Ishikawa (cell line): ENCODE measurements at regions not wholly inside any gene's neighbourhood (a gene's known extent, or its start where the extent isn't known, plus 50 kb on each side); places are given as distances from the start of the nearest gene placed in this dataset.

Source experiments
- CEBPB ChIP-seq: IDR thresholded peaks from 2 replicates; pipeline ENCODE4 v1.6.1; 2012
- CREB1 ChIP-seq: IDR thresholded peaks from 2 replicates; pipeline ENCODE4 v1.6.1; 2012; ENCODE audit warnings: low read depth
- EGR1 ChIP-seq: IDR thresholded peaks from 2 replicates; pipeline ENCODE4 v1.6.1; 2012
- EP300 ChIP-seq: IDR thresholded peaks from 2 replicates; pipeline ENCODE4 v1.6.1; 2012; ENCODE audit warnings: borderline replicate concordance
- FOXM1 ChIP-seq: IDR thresholded peaks from 2 replicates; pipeline ENCODE4 v1.6.1; 2012; ENCODE audit warnings: low read depth, borderline replicate concordance
- MAX ChIP-seq: IDR thresholded peaks from 2 replicates; pipeline ENCODE4 v1.6.1; 2012
- NFIC ChIP-seq: IDR thresholded peaks from 2 replicates; pipeline ENCODE4 v1.6.1; 2012
- RAD21 ChIP-seq: IDR thresholded peaks from 2 replicates; pipeline ENCODE4 v1.6.1; 2012; ENCODE audit warnings: low read depth
- REST ChIP-seq: IDR thresholded peaks from 2 replicates; pipeline ENCODE4 v1.6.1; 2012; ENCODE audit warnings: low read depth, mild to moderate bottlenecking
- TAF1 ChIP-seq: IDR thresholded peaks from 2 replicates; pipeline ENCODE4 v1.6.1; 2012; ENCODE audit warnings: low read depth, mild to moderate bottlenecking
- TCF12 ChIP-seq: IDR thresholded peaks from 2 replicates; pipeline ENCODE4 v1.6.1; 2012; ENCODE audit warnings: low read depth
- TEAD4 ChIP-seq: IDR thresholded peaks from 2 replicates; pipeline ENCODE4 v1.6.1; 2012
- YY1 ChIP-seq: IDR thresholded peaks from 2 replicates; pipeline ENCODE4 v1.6.1; 2012; ENCODE audit warnings: low read depth
- ZBTB7A ChIP-seq: IDR thresholded peaks from 2 replicates; pipeline ENCODE4 v1.6.1; 2012; ENCODE audit warnings: low read depth
- TF ChIP-seq, protein P1 (sequence below): IDR thresholded peaks from 2 replicates; pipeline ENCODE4 v1.6.1; 2012

DNA sequence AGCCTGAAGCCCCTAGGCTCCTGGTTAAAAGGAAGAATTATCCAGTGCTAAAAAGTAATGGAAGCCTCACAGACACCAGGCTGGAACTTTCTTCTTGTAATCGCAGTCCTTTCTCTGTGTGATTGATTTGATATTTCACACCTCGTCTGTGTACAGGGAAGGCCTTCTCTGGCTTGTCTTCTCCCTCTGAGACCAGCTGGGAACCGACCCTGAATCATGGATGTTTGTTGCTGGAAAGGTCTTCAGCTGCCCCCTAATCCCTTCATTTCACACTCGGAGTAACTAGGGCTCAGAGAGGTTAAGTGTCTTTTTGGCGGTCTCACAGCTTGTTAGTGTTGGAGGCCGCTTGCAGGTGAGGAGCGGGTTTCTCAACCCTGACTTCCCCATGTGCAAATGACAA, 500.2 kb upstream of the CDH4 start:
- TF ChIP-seq TAF1 (no peak), NFIC (no peak), REST (no peak), FOXM1 (no peak), MAX (no peak), RAD21 (no peak), YY1 (no peak), TEAD4 (no peak), ZBTB7A (no peak), TCF12 (no peak)
- TF ChIP-seq, protein P1, sequence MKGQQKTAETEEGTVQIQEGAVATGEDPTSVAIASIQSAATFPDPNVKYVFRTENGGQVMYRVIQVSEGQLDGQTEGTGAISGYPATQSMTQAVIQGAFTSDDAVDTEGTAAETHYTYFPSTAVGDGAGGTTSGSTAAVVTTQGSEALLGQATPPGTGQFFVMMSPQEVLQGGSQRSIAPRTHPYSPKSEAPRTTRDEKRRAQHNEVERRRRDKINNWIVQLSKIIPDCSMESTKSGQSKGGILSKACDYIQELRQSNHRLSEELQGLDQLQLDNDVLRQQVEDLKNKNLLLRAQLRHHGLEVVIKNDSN: no peak

GRCh38 chr20:60752741-60753420, 499.2 kb upstream of the CDH4 start:
- TF ChIP-seq TEAD4 (no peak), TCF12 (no peak), MAX (no peak), EP300 (no peak), TAF1 (no peak), FOXM1 (no peak), REST (no peak), EGR1 (no peak), RAD21 (no peak), CEBPB (no peak), ZBTB7A (no peak), CREB1 (no peak), YY1 (no peak), NFIC (no peak)
- TF ChIP-seq, protein P1: no peak

GRCh38 chr20:60754856-60755255, 497.2 kb upstream of the CDH4 start:
- TF ChIP-seq TAF1: no peak
- TF ChIP-seq TEAD4: no peak
- no peak for TF ChIP-seq CEBPB
- TF ChIP-seq TCF12: no peak
- no peak for TF ChIP-seq YY1
- no peak for TF ChIP-seq MAX
- no peak for TF ChIP-seq EGR1
- TF ChIP-seq CREB1: no peak
- no peak for TF ChIP-seq FOXM1

DNA sequence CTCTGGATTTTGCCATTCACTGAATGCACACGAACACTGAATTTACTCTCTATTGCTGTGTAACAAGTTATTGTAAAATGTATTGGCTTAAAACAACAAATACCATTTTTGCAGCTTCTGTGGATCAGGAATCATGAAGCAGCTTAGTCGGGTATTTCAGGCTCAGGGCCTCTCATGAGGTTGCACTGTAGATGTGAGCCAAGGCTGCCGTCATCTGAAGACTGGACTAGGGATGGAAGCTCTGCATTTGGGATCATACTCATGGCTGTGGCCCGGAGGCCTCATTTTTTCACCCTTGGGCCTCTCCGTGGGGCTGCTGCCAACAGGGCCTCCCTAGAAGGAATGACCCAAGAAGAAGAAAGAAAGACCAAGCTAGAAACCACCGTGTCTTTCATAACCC, 492.4 kb upstream of the CDH4 start:
- TF ChIP-seq TCF12: no peak
- TF ChIP-seq EP300: no peak
- no peak for TF ChIP-seq TAF1
- TF ChIP-seq NFIC: no peak
- no peak for TF ChIP-seq ZBTB7A
- TF ChIP-seq, protein P1: no peak
- no peak for TF ChIP-seq EGR1
- no peak for TF ChIP-seq CREB1
- no peak for TF ChIP-seq RAD21
- no peak for TF ChIP-seq CEBPB
- no peak for TF ChIP-seq MAX
- TF ChIP-seq YY1: no peak
- TF ChIP-seq REST: no peak
- no peak for TF ChIP-seq TEAD4
- TF ChIP-seq FOXM1: no peak
